Astrocyte (in vitro differentiated cells and primary cell): ENCODE measurements at regions not wholly inside any gene's neighbourhood (a gene's known extent, or its start where the extent isn't known, plus 50 kb on each side); places are given as distances from the start of the nearest gene placed in this dataset.

ENCODE experiments used
- CTCF ChIP-seq: IDR thresholded peaks from 2 replicates; pipeline ENCODE4 v1.5.1; 2011; ENCODE audit warnings: low read depth, mild to moderate bottlenecking, inconsistent platforms, low read length, moderate library complexity; ENCODE audit not compliant: insufficient read depth
- EZH2 ChIP-seq: IDR thresholded peaks from 2 replicates; pipeline ENCODE4 v1.6.1; 2012; ENCODE audit warnings: mild to moderate bottlenecking, low read length, inconsistent platforms; ENCODE audit not compliant: insufficient read depth

GRCh38 chr5:87034557-87034956 lies 233.1 kb upstream of the RASA1 start:
- TF ChIP-seq EZH2 = no peak
- TF ChIP-seq CTCF = no peak
